ENCODE measurements at regions not wholly inside any gene's neighbourhood (a gene's known extent, or its start where the extent isn't known, plus 50 kb on each side); places are given as distances from the start of the nearest gene placed in this dataset.

DNA sequence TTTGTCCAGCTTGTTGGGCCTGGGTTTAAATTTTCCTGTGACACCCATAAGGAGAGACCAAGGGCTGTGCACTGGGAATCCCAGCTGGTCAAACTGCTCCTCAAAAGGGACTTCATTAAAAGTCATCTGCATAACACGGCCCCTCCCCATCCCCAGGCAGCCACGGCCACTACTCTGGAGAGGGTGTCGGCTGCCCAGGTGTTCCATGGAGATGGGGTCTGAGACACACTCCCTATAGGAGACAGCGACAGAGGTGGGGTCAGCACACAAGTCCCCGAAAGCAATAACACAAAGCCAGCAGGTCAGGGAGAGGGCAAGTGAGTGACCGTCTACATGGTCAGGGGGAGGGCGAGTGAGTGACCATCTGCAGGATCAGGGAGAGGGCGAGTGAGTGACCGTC is 75.6 kb upstream of the BCL11B start:
- no peak for DNase-seq (ENCODE audit: low read depth in 3 of 3, low spot score in 2 of 3)

DNA sequence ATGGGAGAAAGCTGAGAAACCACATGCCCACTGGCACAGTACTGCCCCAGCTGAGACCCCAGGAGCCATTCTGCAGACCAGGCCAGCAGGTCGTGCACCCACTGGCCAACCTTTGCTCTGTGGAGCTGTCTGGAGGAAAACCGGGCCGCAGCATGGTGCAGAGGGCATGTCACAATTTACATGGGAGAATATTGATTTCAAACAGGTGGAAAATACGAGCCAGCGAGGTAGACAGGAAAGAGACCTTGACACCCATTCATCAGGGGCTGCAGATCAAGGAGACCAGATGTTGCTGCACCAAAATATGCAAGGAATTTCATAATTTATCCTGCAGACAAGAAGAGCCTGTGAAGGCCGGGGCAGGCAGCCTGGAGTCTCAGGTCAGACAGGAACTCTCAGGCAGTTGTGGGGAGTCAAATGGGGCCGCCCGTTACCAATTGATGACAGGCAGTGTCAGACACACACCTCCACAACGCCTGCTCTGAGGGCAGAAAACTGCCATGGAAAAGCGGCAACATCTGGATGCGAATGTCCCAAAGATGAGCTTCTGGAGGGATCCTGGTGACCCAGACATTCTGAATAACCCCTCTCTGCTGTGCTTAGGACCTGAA is 74.6 kb upstream of the BCL11B start:
- DNase-seq (ENCODE audit: low read depth in 3 of 3, low spot score in 2 of 3) = no peak

DNA sequence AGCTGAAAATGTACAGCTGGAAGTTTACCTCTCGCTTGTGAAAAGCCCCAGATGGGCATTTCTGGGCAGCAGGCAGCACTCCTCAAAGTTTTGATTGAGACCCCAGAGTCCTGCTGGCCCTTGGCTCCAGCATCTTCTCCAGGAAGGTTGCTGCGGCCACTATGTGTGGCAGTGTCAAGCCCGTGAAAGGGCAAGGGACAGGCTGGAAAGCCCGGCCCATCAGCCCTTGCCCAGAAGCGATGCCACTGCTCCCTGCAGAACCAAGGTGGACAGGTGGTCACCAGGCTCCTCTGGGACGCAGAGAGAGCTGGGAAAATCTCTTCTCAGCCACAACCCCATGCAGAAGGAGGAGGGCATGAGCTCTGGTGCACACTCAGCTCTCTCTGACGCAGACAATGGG is 73.5 kb upstream of the BCL11B start:
- no peak for DNase-seq (ENCODE audit: low read depth in 3 of 3, low spot score in 2 of 3)

DNA sequence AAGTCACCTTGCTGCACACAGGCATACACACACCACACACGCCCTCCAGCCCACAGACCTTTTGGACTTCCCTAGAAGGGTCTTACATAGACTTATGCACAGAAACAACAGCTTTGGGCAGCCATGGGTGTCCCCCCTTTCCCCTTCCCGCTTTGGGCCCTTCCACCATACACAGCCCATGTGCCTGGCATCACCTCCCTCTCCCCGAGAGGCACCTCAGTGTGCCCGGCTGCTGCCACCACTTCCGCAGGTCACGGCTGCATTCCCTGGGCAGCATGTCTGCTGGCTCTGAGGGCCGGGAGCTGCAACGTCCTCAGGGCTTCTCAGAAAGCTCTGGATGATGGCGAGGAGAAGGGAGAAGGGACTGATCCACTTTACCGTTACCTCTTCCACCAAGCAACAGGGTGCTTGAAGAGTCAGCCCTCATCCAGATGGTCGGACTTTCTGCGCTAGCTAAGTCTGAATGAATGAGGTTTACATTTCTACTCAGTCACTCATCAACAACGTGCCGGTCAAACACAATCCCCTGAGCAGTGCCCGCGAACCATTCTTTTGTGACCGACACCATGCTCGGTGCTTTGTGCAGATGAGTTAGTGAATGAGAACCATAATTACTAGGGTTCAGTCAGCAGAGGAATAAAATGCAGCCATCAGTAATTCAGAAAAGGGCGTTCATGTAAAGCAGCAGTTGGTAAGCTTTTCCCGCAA is 72.2 kb upstream of the BCL11B start:
- no peak for DNase-seq (ENCODE audit: low read depth in 3 of 3, low spot score in 2 of 3)

DNA sequence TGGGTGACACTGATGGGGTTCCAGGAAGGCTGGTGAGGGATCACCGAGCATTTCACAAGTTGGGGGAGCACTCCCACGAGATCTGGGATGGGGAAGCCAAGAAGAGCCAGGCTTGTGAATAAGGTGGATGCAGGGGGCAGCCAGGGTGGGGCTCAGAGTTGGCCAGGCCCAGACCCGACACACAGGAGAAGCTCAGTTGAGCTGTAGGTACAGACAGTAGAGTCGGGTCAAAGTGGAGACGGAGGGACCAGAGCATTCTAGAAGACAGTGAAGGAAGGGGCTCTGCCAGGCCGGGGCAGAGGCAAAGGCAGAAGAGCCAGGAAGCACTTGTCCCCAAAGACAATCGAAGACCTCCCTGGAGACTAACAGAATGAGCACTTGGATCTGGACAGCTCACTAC is 70.9 kb upstream of the BCL11B start:
- DNase-seq (ENCODE audit: low read depth in 3 of 3, low spot score in 2 of 3) = no peak

DNA sequence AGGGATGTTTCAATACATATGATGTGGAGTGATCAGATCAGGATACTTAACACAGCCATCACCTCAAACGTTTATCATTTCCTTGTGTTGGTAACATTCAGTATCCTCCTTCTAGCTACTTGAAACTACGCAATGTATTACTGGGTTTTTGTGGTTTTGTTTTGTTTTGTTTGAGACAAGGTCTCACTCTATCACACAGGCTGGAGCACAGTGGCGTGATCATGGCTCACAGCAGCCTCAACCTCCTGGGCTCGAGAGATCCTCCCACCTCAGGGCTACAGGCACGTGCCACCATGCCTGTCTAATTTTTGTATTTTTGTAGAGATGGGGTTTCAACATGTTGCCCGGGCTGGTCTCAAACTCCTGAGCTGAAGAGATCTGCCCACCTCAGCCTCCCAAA is 70.2 kb upstream of the BCL11B start:
- DNase-seq (ENCODE audit: low read depth in 3 of 3, low spot score in 2 of 3) = no peak

DNA sequence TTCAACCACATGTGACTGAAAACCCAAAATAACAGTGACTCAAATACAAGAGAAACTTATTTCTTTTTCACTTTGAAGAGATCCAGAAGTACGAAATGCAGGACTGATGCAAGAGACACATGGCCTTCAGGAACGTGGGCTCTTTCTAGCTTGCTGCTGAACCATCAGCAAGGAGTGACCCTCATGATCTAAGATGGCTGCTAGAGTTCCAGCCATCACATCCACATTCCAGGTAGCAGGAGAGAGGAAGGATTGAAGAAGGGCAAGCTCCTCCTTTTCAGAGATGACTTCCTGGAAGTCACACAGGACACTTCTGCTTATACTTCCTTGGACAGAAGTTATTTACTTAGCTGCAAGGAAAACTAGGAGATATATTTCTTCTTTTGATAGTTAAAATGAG is 67.6 kb upstream of the BCL11B start:
- DNase-seq (ENCODE audit: low read depth in 3 of 3, low spot score in 2 of 3) = no peak

DNA sequence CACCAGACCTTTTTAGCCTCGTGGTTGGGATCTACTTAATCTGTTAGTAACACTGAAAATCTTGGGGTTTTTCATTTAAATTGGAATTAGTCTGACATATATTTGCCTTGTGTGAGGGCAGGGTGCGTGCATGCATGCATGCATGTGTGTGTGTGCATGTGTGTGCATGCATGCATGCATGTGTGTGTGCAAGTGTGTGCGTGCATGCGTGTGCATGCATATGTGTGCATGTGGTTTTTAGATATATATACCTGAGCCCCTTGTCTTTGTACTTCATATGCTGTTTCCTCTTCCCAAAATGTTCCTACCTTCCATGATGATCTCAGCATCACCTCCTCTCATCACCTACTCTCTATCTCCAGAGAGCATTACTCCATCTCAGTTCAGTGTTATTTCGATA is 66.3 kb upstream of the BCL11B start:
- DNase-seq (ENCODE audit: low read depth in 3 of 3, low spot score in 2 of 3) = no peak

DNA sequence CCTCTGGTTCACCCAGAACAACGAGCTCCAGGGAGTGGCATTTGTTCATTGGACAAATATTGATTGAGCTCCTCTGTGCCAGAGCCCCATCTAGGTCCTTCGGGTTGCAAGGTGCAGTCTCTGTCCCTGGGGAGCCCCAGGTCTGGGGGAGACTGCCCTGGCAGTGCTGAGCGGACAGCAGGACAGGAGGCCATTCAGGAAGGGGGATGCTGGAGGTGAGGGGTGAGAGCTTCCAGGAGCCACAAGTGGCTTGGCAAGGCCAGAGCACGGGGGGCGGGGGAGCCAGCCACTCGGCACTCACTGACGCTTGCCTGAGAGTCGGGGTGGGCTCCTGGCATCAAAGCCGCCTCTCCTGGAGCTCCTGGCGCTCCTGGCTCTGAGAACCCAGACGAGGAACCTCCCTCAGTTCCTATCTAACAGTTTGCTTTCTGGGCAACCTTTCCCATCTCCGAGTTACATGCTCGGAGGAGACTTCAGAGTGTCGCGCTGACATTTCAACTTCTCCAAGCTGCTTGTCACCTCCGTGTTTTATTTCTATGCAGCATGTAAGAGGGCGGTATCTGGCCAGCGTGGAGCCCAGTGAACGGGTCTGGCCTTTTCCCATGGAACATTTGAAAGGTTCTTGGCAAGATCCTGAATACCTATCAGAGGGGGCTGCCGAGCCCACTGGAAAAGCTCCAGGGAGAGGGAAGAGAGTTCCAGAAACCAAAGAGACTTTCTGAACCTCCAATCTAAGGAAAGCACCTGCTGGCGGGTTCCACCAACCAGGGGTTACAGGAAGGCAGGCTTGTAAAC is 62.0 kb upstream of the BCL11B start:
- no peak for DNase-seq (ENCODE audit: low read depth in 3 of 3, low spot score in 2 of 3)

DNA sequence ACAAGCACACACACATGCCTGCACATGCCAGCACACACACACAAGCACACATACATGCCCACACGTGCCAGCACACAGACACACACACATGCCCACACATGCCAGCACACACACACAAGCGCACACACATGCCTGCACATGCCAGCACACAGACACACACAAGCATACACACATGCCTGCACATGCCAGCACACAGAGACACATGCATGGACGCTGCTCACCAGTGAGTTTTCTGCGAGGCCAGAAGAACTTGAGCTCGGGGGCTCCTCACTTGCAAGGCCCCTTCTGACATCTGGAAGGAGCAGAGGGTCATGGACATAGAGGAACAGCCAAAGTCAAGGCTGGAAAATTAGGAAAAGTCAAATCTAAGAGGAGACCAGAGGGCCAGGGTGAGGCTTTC is 61.2 kb upstream of the BCL11B start:
- DNase-seq (ENCODE audit: low read depth in 3 of 3, low spot score in 2 of 3) = no peak

DNA sequence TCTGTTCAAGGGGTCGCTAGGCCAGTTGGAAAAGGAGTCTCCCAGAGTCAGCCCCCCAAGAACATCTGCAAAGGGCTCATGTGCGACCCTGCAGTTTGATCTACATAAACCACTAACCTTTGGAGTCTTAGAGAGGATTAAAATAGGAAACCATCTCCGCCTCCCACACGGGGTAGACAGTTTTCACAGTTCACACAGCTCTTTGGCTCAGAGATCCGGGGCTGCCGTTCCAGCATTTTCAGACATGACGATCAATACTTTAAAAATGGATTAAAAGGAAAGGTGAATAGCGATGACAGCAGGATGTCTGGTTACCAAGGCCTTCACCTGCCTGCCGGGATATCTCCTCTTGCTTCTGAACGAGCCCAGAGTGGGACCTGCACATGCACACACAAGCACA is 59.8 kb upstream of the BCL11B start:
- no peak for DNase-seq (ENCODE audit: low read depth in 3 of 3, low spot score in 2 of 3)

DNA sequence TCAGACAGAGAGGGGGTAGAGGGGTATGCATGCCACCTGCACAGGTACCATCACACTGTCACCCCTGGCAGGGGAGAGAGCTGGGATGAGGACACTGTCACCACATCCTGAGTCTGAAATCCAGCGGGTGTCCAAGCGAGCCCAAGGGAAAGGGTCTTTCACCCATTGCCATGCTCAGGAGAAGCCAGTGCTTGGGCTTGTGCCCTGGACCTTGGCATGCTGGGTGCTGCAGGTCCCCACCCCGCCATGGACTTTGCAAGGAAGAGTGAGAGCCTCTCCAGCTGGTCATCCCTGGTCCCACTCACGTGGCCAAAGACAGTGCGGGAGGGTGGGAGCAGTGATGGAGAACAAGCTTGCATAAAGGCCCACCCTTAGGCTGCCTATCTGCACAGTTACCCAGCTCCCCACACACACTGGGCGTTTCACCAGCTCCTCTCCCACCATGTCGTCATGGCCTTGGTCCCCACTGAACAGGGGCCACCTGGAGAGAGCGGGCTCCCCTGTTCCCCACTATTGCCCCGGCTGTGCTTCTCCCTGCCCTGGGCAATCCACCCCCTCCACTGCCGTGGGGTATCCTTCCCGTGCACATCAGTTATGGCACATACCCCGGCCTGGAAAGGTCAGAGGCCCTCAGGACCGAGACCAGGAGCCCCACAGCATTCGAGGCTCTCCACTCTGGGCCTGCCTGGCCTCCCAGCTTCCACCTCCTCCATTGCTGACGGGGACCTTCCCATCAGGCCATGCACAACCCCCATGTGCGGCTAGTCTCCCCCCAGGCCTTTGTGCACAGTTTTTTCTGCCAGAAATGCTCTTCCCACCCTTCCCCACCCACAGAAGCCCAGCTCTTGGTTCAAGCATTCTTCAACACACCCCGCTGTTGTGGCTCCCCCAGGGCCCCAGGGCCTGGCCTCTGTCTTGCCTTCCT is 58.6 kb upstream of the BCL11B start:
- no peak for DNase-seq (ENCODE audit: low read depth in 3 of 3, low spot score in 2 of 3)

DNA sequence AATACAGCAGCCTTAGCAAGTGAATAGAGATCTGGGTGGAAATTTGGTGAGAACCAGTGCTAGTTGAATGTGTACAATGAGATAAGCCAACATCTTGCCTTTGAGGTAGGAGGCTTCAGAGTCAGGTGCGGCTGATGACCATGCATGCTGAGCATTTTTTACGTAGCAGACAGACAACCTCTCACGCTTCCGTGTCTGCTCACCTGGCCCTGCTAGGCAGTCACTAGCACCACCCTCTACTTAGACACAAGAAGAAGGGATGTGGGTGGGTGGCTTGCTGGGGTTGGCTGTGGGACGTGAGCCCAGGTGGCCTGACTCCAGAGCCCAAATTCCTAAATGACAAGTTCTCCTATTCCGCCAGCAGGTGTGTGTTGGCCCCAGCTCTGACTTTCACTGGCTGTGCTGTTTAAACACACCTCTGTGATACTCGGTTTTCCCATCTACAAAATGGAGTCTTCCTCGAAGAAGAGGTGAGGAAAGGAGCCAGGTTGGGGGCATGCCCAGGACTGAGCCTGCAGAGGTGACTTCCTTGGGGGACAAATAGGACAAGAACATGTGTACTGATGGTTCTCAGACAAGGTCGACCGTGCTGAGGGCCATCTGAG is 57.8 kb upstream of the BCL11B start:
- no peak for DNase-seq (ENCODE audit: low read depth in 3 of 3, low spot score in 2 of 3)

DNA sequence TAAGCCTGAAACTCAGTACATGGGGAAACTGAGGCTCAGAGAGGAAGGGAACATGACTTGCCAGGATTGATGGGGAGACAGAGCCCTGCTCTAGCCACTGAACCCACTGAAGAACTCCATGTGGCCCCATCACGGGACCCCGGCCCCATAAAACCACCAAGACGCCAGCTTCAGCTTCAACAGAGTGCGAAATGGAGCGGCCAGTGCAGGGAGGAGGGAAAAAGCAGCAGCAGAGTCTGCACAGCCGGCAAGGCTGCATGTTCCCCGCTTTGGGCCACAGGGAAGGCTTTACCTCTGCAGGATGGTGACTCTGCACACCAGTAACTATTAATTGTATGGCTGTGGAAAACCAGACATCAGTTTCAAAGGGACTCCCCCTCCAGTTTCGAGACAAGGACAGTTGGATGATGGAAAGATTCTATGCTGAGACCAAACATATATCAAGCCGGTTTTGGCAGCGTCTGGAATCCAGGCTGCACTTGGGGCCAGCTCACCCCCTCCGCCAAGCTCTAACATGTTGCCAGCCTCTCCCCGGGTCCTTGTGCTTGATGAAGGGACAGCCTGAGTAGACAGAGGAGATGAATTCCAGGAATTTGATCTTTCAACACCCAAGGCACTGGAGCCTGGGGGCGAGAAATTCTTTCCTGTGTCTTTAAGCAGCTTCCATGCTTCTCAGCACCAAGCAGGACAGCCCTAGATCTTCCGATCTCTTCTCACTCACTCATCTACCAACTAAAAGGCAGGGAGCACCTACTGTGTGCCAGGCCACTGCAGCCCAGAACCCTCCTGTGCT is 55.7 kb upstream of the BCL11B start:
- DNase-seq (ENCODE audit: low read depth in 3 of 3, low spot score in 2 of 3) = peak in 1 of 3 donors; percentile 19

DNA sequence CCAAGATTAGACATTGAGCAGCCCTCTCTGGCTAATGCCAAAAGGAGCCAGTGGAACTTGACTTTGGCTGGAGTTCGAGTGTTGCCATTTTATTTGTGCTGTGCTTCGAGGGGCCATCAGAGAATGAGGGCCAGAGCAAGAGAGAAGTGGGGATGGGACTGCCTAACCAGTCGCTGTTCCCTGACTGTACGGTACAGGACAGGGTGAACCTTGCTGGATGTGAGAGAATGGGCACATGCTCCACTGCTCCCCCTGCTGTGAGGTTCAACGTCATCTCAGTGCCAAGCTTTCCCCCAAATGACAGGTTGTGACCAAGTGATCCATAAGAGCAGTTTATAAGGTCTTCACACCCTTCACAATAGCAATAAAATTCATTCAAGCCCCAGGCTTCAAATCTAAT is 55.1 kb upstream of the BCL11B start:
- no peak for DNase-seq (ENCODE audit: low read depth in 3 of 3, low spot score in 2 of 3)

DNA sequence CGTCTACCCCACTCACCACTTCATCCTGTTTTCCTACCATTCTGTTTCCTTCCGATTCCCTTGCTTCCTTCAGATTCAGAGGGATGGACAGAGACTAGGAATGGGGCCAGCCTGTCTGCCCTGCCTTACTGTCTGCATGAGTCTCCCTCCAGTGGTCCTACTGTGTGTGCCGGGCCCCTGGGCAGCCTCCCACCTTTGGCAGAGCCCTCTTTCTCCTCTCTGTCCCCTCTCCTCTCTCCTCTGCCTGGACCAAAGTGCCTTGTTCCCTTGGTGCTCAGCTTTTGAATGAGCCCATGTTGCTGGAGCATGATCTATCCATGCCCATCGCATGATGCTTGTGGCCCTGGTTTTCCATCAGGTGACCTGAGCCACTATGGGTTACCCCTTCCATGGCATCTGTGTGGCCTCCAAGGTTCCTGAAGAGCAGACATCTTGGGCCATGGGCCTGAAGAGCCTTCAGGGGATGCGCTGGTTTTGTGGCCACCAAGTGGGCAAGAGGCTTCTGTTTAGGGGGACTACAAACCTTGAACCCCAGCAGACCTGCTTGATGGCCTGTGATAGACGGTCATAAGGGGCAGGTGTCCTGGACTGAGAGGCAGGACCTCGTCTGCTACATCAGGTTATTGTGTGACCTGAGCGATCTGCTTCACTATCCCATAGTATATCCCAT is 54.2 kb upstream of the BCL11B start:
- DNase-seq (ENCODE audit: low read depth in 3 of 3, low spot score in 2 of 3) = no peak

DNA sequence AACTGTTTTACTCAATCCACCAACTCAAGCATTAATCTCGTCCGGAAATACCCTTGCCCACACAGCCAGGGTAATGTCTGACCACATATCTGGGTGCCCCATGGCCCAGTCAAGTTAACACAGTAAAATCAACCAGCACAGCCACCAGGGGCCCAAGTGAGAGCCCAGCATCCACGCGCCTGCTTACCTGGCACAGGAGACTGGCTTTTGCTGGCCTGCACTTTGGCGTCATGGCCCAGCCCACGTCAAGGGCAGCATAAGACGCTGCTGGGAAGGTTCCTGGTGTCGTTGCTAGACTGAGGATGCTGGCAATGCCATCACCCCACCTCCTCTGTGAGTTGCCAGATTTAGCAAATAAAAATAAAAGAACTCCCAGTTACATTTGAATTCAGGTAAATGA is 53.6 kb upstream of the BCL11B start:
- DNase-seq (ENCODE audit: low read depth in 3 of 3, low spot score in 2 of 3) = no peak

DNA sequence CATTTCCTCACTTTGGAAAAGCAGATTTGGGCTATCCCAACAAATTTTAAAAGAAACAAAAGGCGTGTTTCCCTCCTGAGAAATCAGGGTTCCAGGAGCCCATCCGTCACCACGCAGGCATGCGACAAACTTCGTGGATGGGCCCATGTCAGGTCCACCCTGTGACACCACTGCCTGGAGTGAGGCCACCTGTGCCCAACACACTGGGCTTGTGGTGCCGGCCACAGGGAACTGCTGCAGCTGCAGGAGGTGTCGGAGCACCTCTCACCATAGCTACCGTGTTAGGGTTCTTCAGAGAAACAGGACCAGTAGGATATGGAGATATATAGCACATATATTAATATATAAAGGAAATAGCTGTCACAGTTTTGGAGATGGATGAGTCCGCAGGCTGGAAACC is 53.0 kb upstream of the BCL11B start:
- DNase-seq (ENCODE audit: low read depth in 3 of 3, low spot score in 2 of 3) = no peak

DNA sequence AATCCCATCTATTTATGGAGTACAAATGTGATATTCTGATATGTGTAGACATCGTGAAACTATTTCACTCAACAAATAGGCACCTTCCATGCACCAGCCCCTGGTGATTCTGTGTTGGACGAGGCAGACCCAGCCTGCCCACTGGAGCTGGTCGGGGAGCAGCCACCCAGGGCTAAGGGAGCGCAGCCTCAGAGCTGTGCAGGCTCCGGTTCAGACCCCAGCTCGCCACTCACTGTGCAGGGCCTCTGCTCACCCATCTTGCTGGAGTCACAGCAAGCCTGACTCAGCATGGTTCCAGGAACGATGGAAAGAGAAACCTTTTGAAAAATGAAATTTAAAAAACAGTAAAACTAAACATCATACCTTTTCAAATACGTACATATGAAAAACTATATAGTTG is 52.3 kb upstream of the BCL11B start:
- DNase-seq (ENCODE audit: low read depth in 3 of 3, low spot score in 2 of 3) = no peak

Data from right renal cortex interstitium (tissue), 3 donors.